ENCODE measurements at regions not wholly inside any gene's neighbourhood (a gene's known extent, or its start where the extent isn't known, plus 50 kb on each side); places are given as distances from the start of the nearest gene placed in this dataset.

- TF ChIP-seq, protein P1, sequence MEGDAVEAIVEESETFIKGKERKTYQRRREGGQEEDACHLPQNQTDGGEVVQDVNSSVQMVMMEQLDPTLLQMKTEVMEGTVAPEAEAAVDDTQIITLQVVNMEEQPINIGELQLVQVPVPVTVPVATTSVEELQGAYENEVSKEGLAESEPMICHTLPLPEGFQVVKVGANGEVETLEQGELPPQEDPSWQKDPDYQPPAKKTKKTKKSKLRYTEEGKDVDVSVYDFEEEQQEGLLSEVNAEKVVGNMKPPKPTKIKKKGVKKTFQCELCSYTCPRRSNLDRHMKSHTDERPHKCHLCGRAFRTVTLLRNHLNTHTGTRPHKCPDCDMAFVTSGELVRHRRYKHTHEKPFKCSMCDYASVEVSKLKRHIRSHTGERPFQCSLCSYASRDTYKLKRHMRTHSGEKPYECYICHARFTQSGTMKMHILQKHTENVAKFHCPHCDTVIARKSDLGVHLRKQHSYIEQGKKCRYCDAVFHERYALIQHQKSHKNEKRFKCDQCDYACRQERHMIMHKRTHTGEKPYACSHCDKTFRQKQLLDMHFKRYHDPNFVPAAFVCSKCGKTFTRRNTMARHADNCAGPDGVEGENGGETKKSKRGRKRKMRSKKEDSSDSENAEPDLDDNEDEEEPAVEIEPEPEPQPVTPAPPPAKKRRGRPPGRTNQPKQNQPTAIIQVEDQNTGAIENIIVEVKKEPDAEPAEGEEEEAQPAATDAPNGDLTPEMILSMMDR (IDR thresholded peaks at IDR 0.05): no peak
- intact Hi-C loops (cut with DNase I; ENCODE audit: low total_unique reads): loop anchor here (10.0 kb wide), 2 partner anchors 137 to 267 kb away; no protein-coding TSS in a partner anchor
These were observed 202.2 kb downstream of the AEBP2 start for GRCh38 chr12:19641235-19642080.

DNA sequence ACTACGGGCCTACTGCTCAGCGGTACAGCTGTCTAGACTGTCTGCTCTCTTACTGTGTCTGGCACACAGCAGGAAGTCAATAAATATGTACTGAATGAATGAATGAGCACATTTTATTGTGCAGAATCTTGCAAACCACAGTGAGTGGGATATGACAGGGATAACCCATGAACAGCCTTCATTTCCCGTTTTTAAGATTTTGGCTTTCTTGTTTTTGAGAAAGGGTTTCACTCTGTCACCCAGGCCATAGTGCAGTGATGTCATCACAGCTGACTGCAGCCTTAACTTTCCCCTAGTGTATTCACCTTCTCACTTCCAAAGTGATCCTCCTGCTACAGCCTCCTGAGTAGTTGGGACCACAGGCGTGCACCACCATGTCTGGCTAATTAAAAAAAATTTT, 203.1 kb downstream of the AEBP2 start:
- no peak overlapping the region for H3K27ac ChIP-seq
- no peaks in the 10 kb centered on the region for H3K27me3 ChIP-seq
- DNase-seq: no peak
- H3K4me1 ChIP-seq: peaks cover 0 to 11% (median 5%) of the 10 kb centered on the region in 4 donors
- no peaks in the 10 kb centered on the region for H3K36me3 ChIP-seq
- no peaks in the 10 kb centered on the region for H3K9me3 ChIP-seq
- TF ChIP-seq, protein P1 (IDR thresholded peaks at IDR 0.05): no peak
- intact Hi-C loops (cut with DNase I; ENCODE audit: low total_unique reads): loop anchor here (10.0 kb wide), 2 partner anchors 138 to 268 kb away; no protein-coding TSS in a partner anchor
- H3K4me3 ChIP-seq: no peak overlapping the region

More at GRCh38 chr12:19641235-19642080, 202.2 kb downstream of the AEBP2 start:
- Histone ChIP-seq H3K9me3 (no peaks in the 10 kb centered on the region), H3K27me3 (no peaks in the 10 kb centered on the region), H3K36me3 (no peaks in the 10 kb centered on the region), H3K4me1 (peaks cover 0 to 11% (median 5%) of the 10 kb centered on the region in 4 donors), H3K27ac (peak overlapping the region in 1 of 2 donors; percentile 53), H3K4me3 (no peak overlapping the region)
- no peak for DNase-seq

GRCh38 chr12:19643635-19644034, 204.3 kb downstream of the AEBP2 start:
- Histone ChIP-seq H3K36me3 (no peaks in the 10 kb centered on the region), H3K27ac (no peak overlapping the region), H3K9me3 (no peaks in the 10 kb centered on the region), H3K4me1 (peaks cover 0 to 14% (median 10%) of the 10 kb centered on the region in 4 donors), H3K4me3 (no peak overlapping the region), H3K27me3 (no peaks in the 10 kb centered on the region)
- TF ChIP-seq, protein P1 (IDR thresholded peaks at IDR 0.05): peak; percentile 63 to 71
- intact Hi-C loops (cut with DNase I; ENCODE audit: low total_unique reads): loop anchor here (10.0 kb wide), 2 partner anchors 139 to 269 kb away; no protein-coding TSS in a partner anchor
- DNase-seq: no peak

DNA sequence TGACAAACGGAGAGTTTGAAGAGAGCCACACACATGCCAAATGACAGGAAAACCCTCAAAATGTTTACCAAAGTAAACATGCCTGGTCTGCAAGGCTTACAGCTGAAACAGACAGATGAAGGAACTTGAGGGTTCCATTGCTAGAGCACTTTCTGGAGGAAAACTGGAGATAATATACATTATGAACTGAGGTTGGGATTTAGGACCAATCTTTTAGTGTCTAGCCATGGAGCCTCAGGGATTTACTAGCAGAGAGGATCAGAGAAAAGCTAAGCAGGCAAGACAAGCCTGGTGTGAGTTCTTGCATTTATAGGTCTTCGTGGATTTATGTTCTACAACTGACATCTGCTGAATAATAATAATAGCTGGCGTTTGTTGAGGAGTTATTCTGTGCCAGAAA, 205.3 kb downstream of the AEBP2 start:
- Histone ChIP-seq H3K9me3 (no peaks in the 10 kb centered on the region), H3K4me3 (no peak overlapping the region), H3K4me1 (peaks cover 0 to 14% (median 10%) of the 10 kb centered on the region in 4 donors), H3K27ac (no peak overlapping the region), H3K27me3 (no peaks in the 10 kb centered on the region), H3K36me3 (no peaks in the 10 kb centered on the region)
- no peak for DNase-seq
- intact Hi-C loops (cut with DNase I; ENCODE audit: low total_unique reads): loop anchor here (10.0 kb wide), 2 partner anchors 140 to 270 kb away; no protein-coding TSS in a partner anchor
- TF ChIP-seq, protein P1 (IDR thresholded peaks at IDR 0.05): no peak

- DNase-seq: no peak
- intact Hi-C loops (cut with DNase I; ENCODE audit: low total_unique reads): loop anchor here (10.0 kb wide), 2 partner anchors 141 to 271 kb away; no protein-coding TSS in a partner anchor
- Histone ChIP-seq H3K27me3 (no peaks in the 10 kb centered on the region), H3K27ac (no peak overlapping the region), H3K4me3 (no peak overlapping the region), H3K4me1 (peaks cover 0 to 14% (median 10%) of the 10 kb centered on the region in 4 donors), H3K36me3 (no peaks in the 10 kb centered on the region), H3K9me3 (no peaks in the 10 kb centered on the region)
- TF ChIP-seq, protein P1 (IDR thresholded peaks at IDR 0.05): no peak
These were observed 206.5 kb downstream of the AEBP2 start for GRCh38 chr12:19645823-19646222.
